A549 (cell line): ENCODE measurements at regions not wholly inside any gene's neighbourhood (a gene's known extent, or its start where the extent isn't known, plus 50 kb on each side); places are given as distances from the start of the nearest gene placed in this dataset.

Experiments used
- ATAC-seq, 2 experiments: fragments of 200-7000 bp in 1 of 2; fragments of >200 bp in 1 of 2; cut with Nextera tagmentation in 1 of 2; cut with Tn5 transposase in 1 of 2; 3 replicates each; pipeline versions ENCODE4 v1.8.0 to v1.9.1; 2018 to 2020; ENCODE audit warnings: mild to moderate bottlenecking in 1 of 2, moderate library complexity in 1 of 2
- CTCF ChIA-PET: fragments of 300-600 bp; sonication (Branson Sonifier 250); formaldehyde crosslinking; extraction: SDS; loops from one replicate; lab custom pipeline; 2021; ENCODE audit warnings: antibody characterized with exemption, inconsistent platforms; lab: Yijun Ruan, JAX
- POLR2A ChIA-PET: fragments of 350-600 bp; formaldehyde crosslinking; extraction: SDS; loops from one replicate; lab custom pipeline; 2021; ENCODE audit warnings: antibody characterized with exemption, inconsistent platforms; lab: Yijun Ruan, JAX
- DNase-seq, 2 experiments: peaks; one replicate each; pipeline versions ENCODE4 v3.0.0 to v3.0.0-alpha.2; 2011 to 2016; ENCODE audit warnings: low read depth in 1 of 2, low spot score in 1 of 2
- FAIRE-seq: peaks from 2 replicates; lab custom pipeline; 2011; peaks lifted over from hg19 to GRCh38; lab: Jason Lieb, UNC
- H3K27ac ChIP-seq, 2 experiments: fragments of >200 bp; sonication (Bioruptor Twin); formaldehyde crosslinking; 3 replicates each; pipeline ENCODE4 v1.5.1; 2016 to 2017
- H3K4me1 ChIP-seq: fragments of >200 bp; sonication (Bioruptor Twin); formaldehyde crosslinking; 3 replicates; pipeline ENCODE4 v1.6.1; 2016
- H3K4me2 ChIP-seq: fragments of >200 bp; sonication (Bioruptor Twin); formaldehyde crosslinking; 3 replicates; pipeline ENCODE4 v1.6.1; 2016
- H3K4me3 ChIP-seq: fragments of >200 bp; sonication (Bioruptor Twin); formaldehyde crosslinking; 3 replicates; pipeline ENCODE4 v1.5.1; 2016
- H3K9me3 ChIP-seq: fragments of >200 bp; sonication (Bioruptor Twin); formaldehyde crosslinking; 3 replicates; pipeline ENCODE4 v1.6.1; 2016
- CEBPB ChIP-seq, 2 experiments: fragments of >200 bp in 1 of 2; sonication (Bioruptor Twin) in 1 of 2; formaldehyde crosslinking in 1 of 2; IDR thresholded peaks; 2 replicates each; pipeline ENCODE4 v1.6.1; 2012 to 2016
- CHD4 ChIP-seq: fragments of 200-600 bp; sonication (generic); IDR thresholded peaks from 2 replicates; pipeline ENCODE4 v1.6.1; 2016; ENCODE audit warnings: antibody characterized with exemption, mild to moderate bottlenecking, borderline replicate concordance
- EHF ChIP-seq: fragments of 250-450 bp; sonication (Bioruptor Pico); IDR thresholded peaks from 2 replicates; pipeline ENCODE4 v1.5.0; 2020; ENCODE audit warnings: mild to moderate bottlenecking
- EHMT2 ChIP-seq: fragments of 200-600 bp; sonication (generic); IDR thresholded peaks from 2 replicates; pipeline ENCODE4 v1.6.1; 2016; ENCODE audit warnings: antibody characterized with exemption, low read depth, mild to moderate bottlenecking, moderate library complexity
- EP300 ChIP-seq, 2 experiments: fragments of >200 bp; sonication (Bioruptor Twin); formaldehyde crosslinking; IDR thresholded peaks; 2 replicates in 1 of 2; 3 replicates in 1 of 2; pipeline ENCODE4 v1.6.1; 2016 to 2017
- FOSB ChIP-seq: fragments of 250-450 bp; sonication (Bioruptor Pico); IDR thresholded peaks from 2 replicates; pipeline ENCODE4 v1.5.0; 2020; ENCODE audit warnings: mild to moderate bottlenecking, moderate library complexity
- FOSL2 ChIP-seq, 2 experiments: fragments of 450-650 bp in 1 of 2; fragments of >200 bp in 1 of 2; sonication (Bioruptor Twin) in 1 of 2; formaldehyde crosslinking; IDR thresholded peaks; 2 replicates each; pipeline versions ENCODE4 v1.5.0 to v1.6.1; 2016 to 2020; ENCODE audit warnings: mild to moderate bottlenecking in 1 of 2, moderate library complexity in 1 of 2
- HOXB13 ChIP-seq: fragments of 250-450 bp; sonication (Bioruptor Pico); IDR thresholded peaks from 2 replicates; pipeline ENCODE4 v1.5.0; 2020; ENCODE audit warnings: low read depth, mild to moderate bottlenecking, moderate library complexity
- HOXB5 ChIP-seq: fragments of 250-450 bp; sonication (Bioruptor Pico); IDR thresholded peaks from 2 replicates; pipeline ENCODE4 v1.5.0; 2020; ENCODE audit warnings: mild to moderate bottlenecking, moderate library complexity
- JUN ChIP-seq, 2 experiments: fragments of >200 bp; sonication (Bioruptor Twin); formaldehyde crosslinking; IDR thresholded peaks; 2 replicates in 1 of 2; 3 replicates in 1 of 2; pipeline ENCODE4 v1.6.1; 2016 to 2017
- JUNB ChIP-seq: fragments of >200 bp; sonication (Bioruptor Twin); formaldehyde crosslinking; IDR thresholded peaks from 2 replicates; pipeline ENCODE4 v1.6.1; 2016
- KDM5A ChIP-seq: fragments of 200-600 bp; sonication (generic); IDR thresholded peaks from 2 replicates; pipeline ENCODE4 v1.6.1; 2016; ENCODE audit warnings: antibody characterized with exemption, mild to moderate bottlenecking
- MAZ ChIP-seq: fragments of 150-350 bp; IDR thresholded peaks from 2 replicates; pipeline ENCODE4 v1.6.1; 2014; ENCODE audit warnings: antibody characterized with exemption, low read depth, low read length, borderline replicate concordance
- MYC ChIP-seq: IDR thresholded peaks from 2 replicates; pipeline ENCODE4 v1.6.1; 2012; ENCODE audit warnings: mild to moderate bottlenecking, inconsistent platforms, low read length, improper control_type of control experiment, borderline replicate concordance
- NPAS2 ChIP-seq: fragments of 250-450 bp; sonication (Bioruptor Pico); IDR thresholded peaks from 2 replicates; pipeline ENCODE4 v1.8.0; 2022; ENCODE audit warnings: mild to moderate bottlenecking, moderate library complexity, borderline replicate concordance
- RAD21 ChIP-seq, 2 experiments: fragments of >200 bp in 1 of 2; sonication (Bioruptor Twin) in 1 of 2; formaldehyde crosslinking in 1 of 2; IDR thresholded peaks in 1 of 2; conservative IDR thresholded peaks in 1 of 2; 2 replicates in 1 of 2; 3 replicates in 1 of 2; pipeline ENCODE4 v1.6.1; 2012 to 2018; ENCODE audit warnings: inconsistent platforms in 1 of 2
- RNF2 ChIP-seq: fragments of 200-600 bp; sonication (generic); IDR thresholded peaks from 2 replicates; pipeline ENCODE4 v1.6.1; 2016; ENCODE audit warnings: low read depth, mild to moderate bottlenecking, antibody characterized with exemption, moderate library complexity, borderline replicate concordance
- ZFP36 ChIP-seq: fragments of 450-650 bp; IDR thresholded peaks from 2 replicates; pipeline ENCODE4 v1.6.1; 2014; ENCODE audit warnings: borderline replicate concordance; ENCODE audit not compliant: partially characterized antibody
- WGBS: methylation state at CpG from one replicate; pipeline ENCODE4 v1.1.6; 2017; ENCODE audit errors: missing lambda C conversion rate; 5-methylcytosine and 5-hydroxymethylcytosine counted together
- TF ChIP-seq, protein P1 (sequence below): fragments of 250-450 bp; sonication (Bioruptor Pico); IDR thresholded peaks from 2 replicates; pipeline ENCODE4 v1.5.0; 2021; ENCODE audit warnings: mild to moderate bottlenecking, moderate library complexity, borderline replicate concordance

DNA sequence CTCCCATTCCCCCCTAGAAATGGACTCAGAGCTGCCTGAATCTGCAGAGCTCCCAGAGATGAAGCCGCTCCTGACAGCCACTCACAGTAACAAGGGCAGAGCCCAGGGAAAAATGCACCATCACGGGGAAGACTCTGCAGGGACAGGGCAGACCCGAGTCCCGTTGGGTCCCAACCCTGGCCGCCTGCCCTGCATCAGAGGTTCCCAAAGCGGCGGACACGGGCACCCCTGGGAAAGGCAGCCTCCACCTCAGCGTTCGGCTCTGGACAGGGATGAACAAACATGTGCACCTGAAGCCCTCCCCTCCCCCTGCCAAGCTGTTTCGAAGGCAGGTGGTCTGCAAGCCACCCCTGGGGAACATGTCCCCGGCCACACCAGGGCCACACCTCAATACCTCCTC lies 320.4 kb downstream of the ADGRD1 start:
- Histone ChIP-seq H3K4me1 (peaks cover 5% of the 10 kb centered on the region; the same call in 1 of the 3 replicates), H3K9me3 (no peaks in the 10 kb centered on the region), H3K4me3 (no peak overlapping the region), H3K27ac (no peak overlapping the region; a peak in 1 of 6 replicates), H3K4me2 (no peak overlapping the region)
- DNase-seq, result no peak
- 71% methylated on average over 5 of the region's 12 CpGs for WGBS
- FAIRE-seq, result no peak
- no peak for ATAC-seq
- CTCF ChIA-PET, result no interaction called here
- POLR2A ChIA-PET, result no interaction called here
- TF ChIP-seq RNF2, result no peak

DNA sequence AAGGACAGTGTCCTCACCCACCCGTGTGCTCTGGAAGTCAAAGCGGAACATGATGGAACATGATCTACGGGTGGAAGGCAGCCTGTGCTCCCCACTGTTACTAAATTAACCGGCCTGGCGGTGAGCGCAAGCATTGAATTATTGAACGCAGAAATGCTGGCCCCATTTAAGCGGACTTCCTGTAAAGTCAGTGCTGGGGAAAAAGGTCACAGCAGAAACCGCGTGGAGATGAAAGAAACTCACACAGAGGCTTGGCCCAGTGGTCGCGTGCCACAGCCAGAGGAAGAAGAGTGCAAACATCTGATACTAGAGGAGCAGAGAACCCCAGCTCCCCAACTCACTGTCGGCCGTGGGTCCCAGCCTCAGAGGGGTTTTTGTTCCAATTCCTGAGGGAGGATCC lies 321.2 kb downstream of the ADGRD1 start:
- no peak for ATAC-seq
- ChIA-PET POLR2A (no interaction called here), CTCF (no interaction called here)
- 85% methylated on average over 14 of the region's 14 CpGs for WGBS
- H3K4me2 ChIP-seq, result no peak overlapping the region
- H3K4me3 ChIP-seq, result no peak overlapping the region
- TF ChIP-seq HOXB13 (CRISPR knock-in tag) (no peak), NPAS2 (no peak), MAZ (no peak), EP300 (IDR thresholded peaks at IDR 0.05) (no peak)
- no peak for DNase-seq
- no peaks in the 10 kb centered on the region for H3K4me1 ChIP-seq
- peak overlapping the region in 1 of 2 experiments; percentile 12; a peak in 1 of 6 replicates for H3K27ac ChIP-seq
- no peak for FAIRE-seq
- no peaks in the 10 kb centered on the region for H3K9me3 ChIP-seq

DNA sequence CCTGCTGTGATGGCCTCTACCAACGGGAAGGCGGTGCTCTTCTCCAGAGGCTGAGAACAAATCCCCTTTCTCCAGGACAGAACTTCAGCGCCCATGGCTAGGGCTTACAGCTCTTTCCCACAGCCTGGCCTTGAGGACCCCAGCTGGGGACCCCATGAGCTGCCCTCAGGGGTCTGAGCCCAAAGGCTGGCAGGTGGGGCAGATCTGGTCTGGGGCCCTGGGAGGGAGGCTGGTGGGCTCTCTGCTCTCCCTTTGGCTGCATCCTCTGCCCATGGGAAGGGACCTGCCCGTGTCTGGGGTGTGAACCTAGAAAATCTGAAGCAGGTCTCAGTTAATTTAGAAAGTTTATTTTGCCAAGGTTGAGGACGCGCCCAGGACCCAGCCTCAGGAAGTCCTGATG lies 322.1 kb downstream of the ADGRD1 start:
- H3K4me3 ChIP-seq, result no peak overlapping the region
- no peak overlapping the region for H3K27ac ChIP-seq
- ChIA-PET CTCF (no interaction called here), POLR2A (no interaction called here)
- DNase-seq (no peak), ATAC-seq (no peak), FAIRE-seq (no peak)
- H3K9me3 ChIP-seq, result no peaks in the 10 kb centered on the region
- H3K4me2 ChIP-seq, result no peak overlapping the region
- H3K4me1 ChIP-seq, result no peaks in the 10 kb centered on the region
- no peak for TF ChIP-seq HOXB13 (CRISPR knock-in tag)
- no peak for TF ChIP-seq RAD21 (conservative IDR thresholded peaks at IDR 0.05 in 1 of 2, IDR thresholded peaks at IDR 0.05 in 1 of 2)
- TF ChIP-seq, protein P1, sequence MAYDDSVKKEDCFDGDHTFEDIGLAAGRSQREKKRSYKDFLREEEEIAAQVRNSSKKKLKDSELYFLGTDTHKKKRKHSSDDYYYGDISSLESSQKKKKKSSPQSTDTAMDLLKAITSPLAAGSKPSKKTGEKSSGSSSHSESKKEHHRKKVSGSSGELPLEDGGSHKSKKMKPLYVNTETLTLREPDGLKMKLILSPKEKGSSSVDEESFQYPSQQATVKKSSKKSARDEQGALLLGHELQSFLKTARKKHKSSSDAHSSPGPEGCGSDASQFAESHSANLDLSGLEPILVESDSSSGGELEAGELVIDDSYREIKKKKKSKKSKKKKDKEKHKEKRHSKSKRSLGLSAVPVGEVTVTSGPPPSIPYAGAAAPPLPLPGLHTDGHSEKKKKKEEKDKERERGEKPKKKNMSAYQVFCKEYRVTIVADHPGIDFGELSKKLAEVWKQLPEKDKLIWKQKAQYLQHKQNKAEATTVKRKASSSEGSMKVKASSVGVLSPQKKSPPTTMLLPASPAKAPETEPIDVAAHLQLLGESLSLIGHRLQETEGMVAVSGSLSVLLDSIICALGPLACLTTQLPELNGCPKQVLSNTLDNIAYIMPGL (CRISPR knock-in tag), result no peak
- TF ChIP-seq KDM5A, result no peak
- TF ChIP-seq CHD4, result no peak
- no peak for TF ChIP-seq HOXB5 (CRISPR knock-in tag)
- no peak for TF ChIP-seq ZFP36
- TF ChIP-seq FOSB (CRISPR knock-in tag), result no peak
- no peak for TF ChIP-seq EHF (CRISPR knock-in tag)
- TF ChIP-seq JUN (IDR thresholded peaks at IDR 0.05), result no peak
- TF ChIP-seq MYC, result no peak
- no peak for TF ChIP-seq FOSL2 (IDR thresholded peaks at IDR 0.05)
- TF ChIP-seq FOSL2 (CRISPR knock-in tag; IDR thresholded peaks at IDR 0.05), result no peak
- no peak for TF ChIP-seq EHMT2
- no peak for TF ChIP-seq CEBPB (IDR thresholded peaks at IDR 0.05)
- no peak for TF ChIP-seq NPAS2
- TF ChIP-seq RNF2, result no peak
- TF ChIP-seq JUNB, result no peak
- WGBS, result 73% methylated on average over 6 of the region's 6 CpGs
